Glutamatergic neuron (in vitro differentiated cells): ENCODE measurements at regions not wholly inside any gene's neighbourhood (a gene's known extent, or its start where the extent isn't known, plus 50 kb on each side); places are given as distances from the start of the nearest gene placed in this dataset.

Experiments used
- DNase-seq: peaks from one replicate; pipeline ENCODE4 v3.0.0; 2022
- H3K27ac Mint-ChIP-seq: one replicate; pipeline ENCODE4 v1.8.0; 2020; ENCODE audit warnings: mild to moderate bottlenecking, mixed read lengths, inconsistent platforms; ENCODE audit not compliant: unreplicated experiment
- H3K27me3 Mint-ChIP-seq: one replicate; pipeline ENCODE4 v1.8.0; 2020; ENCODE audit warnings: mild to moderate bottlenecking, moderate library complexity, mixed read lengths, inconsistent platforms; ENCODE audit not compliant: unreplicated experiment
- H3K36me3 Mint-ChIP-seq: one replicate; pipeline ENCODE4 v1.8.0; 2020; ENCODE audit warnings: mild to moderate bottlenecking, mixed read lengths, inconsistent platforms; ENCODE audit not compliant: unreplicated experiment
- H3K4me1 Mint-ChIP-seq: one replicate; pipeline ENCODE4 v1.8.0; 2020; ENCODE audit warnings: mild to moderate bottlenecking, low read depth, mixed read lengths, inconsistent platforms; ENCODE audit not compliant: unreplicated experiment
- H3K4me3 Mint-ChIP-seq: one replicate; pipeline ENCODE4 v1.8.0; 2020; ENCODE audit warnings: mild to moderate bottlenecking, mixed read lengths, inconsistent platforms; ENCODE audit not compliant: unreplicated experiment
- H3K9me3 Mint-ChIP-seq: one replicate; pipeline ENCODE4 v1.8.0; 2020; ENCODE audit warnings: mild to moderate bottlenecking, moderate library complexity, mixed read lengths, inconsistent platforms; ENCODE audit not compliant: unreplicated experiment
- TF ChIP-seq, protein P1 (sequence below): fragments of 200-600 bp; sonication (generic); IDR thresholded peaks from one replicate; pipeline ENCODE4 v1.5.0; 2021; ENCODE audit not compliant: partially characterized antibody, unreplicated experiment

DNA sequence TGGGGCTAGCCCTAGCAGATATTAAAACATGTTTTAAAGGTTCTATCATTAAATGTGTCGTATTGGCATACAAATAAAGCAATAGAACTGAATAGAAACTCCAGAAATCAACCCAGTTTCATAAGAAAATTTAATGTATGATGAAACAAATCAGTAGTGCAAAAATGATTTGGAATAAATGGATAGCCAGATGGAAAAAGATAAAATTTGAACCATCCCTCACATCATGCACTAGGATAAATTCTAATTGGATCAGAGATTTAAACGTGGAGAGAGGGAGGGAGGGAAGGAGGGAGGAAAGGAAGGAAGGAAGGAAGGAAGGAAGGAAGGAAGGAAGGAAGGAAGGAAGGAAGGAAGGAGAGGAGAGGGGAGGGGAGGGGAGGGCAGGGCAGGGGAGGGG lies 235.3 kb downstream of the SEC61B start:
- Mint-ChIP-seq H3K27me3 (peaks cover 3% of the 10 kb centered on the region), H3K4me1 (peaks cover 5% of the 10 kb centered on the region), H3K9me3 (no peaks in the 10 kb centered on the region), H3K4me3 (no peak overlapping the region), H3K27ac (no peak overlapping the region), H3K36me3 (no peaks in the 10 kb centered on the region)
- DNase-seq: no peak
- TF ChIP-seq, protein P1, sequence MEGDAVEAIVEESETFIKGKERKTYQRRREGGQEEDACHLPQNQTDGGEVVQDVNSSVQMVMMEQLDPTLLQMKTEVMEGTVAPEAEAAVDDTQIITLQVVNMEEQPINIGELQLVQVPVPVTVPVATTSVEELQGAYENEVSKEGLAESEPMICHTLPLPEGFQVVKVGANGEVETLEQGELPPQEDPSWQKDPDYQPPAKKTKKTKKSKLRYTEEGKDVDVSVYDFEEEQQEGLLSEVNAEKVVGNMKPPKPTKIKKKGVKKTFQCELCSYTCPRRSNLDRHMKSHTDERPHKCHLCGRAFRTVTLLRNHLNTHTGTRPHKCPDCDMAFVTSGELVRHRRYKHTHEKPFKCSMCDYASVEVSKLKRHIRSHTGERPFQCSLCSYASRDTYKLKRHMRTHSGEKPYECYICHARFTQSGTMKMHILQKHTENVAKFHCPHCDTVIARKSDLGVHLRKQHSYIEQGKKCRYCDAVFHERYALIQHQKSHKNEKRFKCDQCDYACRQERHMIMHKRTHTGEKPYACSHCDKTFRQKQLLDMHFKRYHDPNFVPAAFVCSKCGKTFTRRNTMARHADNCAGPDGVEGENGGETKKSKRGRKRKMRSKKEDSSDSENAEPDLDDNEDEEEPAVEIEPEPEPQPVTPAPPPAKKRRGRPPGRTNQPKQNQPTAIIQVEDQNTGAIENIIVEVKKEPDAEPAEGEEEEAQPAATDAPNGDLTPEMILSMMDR: no peak

DNA sequence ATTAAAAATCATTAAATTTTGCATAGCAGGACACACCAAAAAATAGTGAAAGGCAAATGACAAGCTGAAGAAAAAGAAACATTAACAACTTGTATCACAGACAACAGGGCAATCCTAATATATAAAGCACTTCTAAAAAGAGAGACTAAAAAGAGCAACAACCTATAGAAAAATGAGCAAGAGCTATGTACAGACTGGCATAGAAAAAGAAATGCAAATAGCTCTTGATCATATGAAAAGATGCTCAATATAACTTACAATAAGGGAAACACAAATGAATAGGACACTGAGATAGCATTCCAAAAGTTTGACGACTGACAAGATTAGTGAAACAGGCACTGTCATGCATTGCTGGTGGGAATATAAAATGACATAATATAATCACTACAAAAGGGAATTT lies 235.9 kb downstream of the SEC61B start:
- Mint-ChIP-seq H3K4me1 (peaks cover 5% of the 10 kb centered on the region), H3K9me3 (no peaks in the 10 kb centered on the region), H3K4me3 (no peak overlapping the region), H3K36me3 (no peaks in the 10 kb centered on the region), H3K27ac (no peak overlapping the region), H3K27me3 (peaks cover 3% of the 10 kb centered on the region)
- DNase-seq: no peak
- TF ChIP-seq, protein P1: no peak

DNA sequence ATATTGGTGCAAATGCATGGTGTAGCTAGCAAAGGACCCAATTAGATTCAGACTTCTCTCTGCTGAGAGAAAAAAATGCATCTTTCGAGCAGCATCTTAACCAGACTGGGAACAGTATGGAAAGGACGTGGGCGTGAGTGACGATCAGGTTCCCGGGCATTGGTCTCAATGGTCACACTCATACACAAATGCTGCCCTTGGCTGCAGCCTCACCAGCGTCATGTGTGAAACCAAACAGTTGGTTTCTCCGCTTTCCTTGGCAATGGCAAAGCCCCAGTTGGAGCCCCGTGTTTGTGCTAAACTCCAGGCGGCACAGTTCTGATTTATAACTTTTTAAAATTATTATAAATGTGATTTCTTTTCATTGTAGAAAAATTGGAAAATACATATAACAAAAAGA lies 237.8 kb downstream of the SEC61B start:
- Mint-ChIP-seq H3K4me1 (peaks cover 5% of the 10 kb centered on the region), H3K27ac (no peak overlapping the region), H3K4me3 (no peak overlapping the region), H3K36me3 (no peaks in the 10 kb centered on the region), H3K9me3 (no peaks in the 10 kb centered on the region), H3K27me3 (no peaks in the 10 kb centered on the region)
- TF ChIP-seq, protein P1: no peak
- no peak for DNase-seq

DNA sequence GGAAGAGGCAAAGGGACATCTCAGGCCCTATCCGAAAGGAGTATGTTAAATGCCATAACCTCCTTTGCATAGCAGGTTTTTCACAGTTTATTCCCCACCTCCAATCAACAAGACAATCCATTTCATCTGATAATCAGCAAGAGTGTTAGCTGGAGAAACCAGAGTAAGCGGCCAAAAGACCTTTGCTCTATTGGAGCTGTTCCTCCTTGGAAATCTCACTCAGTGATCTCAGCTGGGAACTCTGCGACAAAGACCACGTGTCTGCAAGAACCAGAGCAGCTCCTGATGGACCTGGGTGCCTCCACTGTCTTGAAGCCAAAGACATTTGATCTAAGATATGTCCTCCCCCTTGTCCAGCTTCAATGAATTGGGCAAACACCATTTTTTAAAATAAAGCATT lies 241.0 kb downstream of the SEC61B start:
- H3K27ac Mint-ChIP-seq: no peak overlapping the region
- no peaks in the 10 kb centered on the region for H3K4me1 Mint-ChIP-seq
- DNase-seq: no peak
- no peaks in the 10 kb centered on the region for H3K9me3 Mint-ChIP-seq
- no peak overlapping the region for H3K4me3 Mint-ChIP-seq
- no peaks in the 10 kb centered on the region for H3K36me3 Mint-ChIP-seq
- TF ChIP-seq, protein P1: no peak
- H3K27me3 Mint-ChIP-seq: no peaks in the 10 kb centered on the region

DNA sequence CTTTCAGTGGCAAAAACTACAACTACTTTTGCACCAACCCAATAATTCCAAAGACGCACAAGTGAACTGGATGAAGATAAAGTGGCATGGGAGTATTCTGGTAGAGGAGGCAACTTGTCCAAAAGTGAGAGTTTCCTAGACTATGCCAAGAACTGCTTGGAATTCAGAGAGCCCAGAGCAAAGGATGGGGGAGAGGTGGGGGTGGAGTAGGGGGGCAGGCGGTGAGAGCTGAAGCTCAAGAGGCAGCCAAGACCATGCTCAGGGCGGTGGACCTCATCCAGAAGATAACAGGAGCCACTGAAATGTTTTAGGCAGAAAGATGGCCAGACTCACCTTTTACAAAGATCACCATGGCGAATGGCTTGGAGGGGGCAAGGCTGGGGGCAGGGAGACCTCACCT lies 242.5 kb downstream of the SEC61B start:
- no peaks in the 10 kb centered on the region for H3K36me3 Mint-ChIP-seq
- H3K4me1 Mint-ChIP-seq: no peaks in the 10 kb centered on the region
- no peak overlapping the region for H3K4me3 Mint-ChIP-seq
- no peaks in the 10 kb centered on the region for H3K9me3 Mint-ChIP-seq
- no peaks in the 10 kb centered on the region for H3K27me3 Mint-ChIP-seq
- no peak for DNase-seq
- H3K27ac Mint-ChIP-seq: no peak overlapping the region
- TF ChIP-seq, protein P1: no peak
